HepG2 (cell line): ENCODE measurements at regions not wholly inside any gene's neighbourhood (a gene's known extent, or its start where the extent isn't known, plus 50 kb on each side); places are given as distances from the start of the nearest gene placed in this dataset.

Source experiments
- ATAC-seq: fragments of 200-7000 bp; cut with Tn5 transposase; 3 replicates; pipeline ENCODE4 v1.9.1; 2020; ENCODE audit warnings: mild to moderate bottlenecking, moderate library complexity
- BruUV-seq: library from RNA; stranded (reverse); fragments of 400-500 nt; replicated peaks from 2 replicates; lab custom pipeline; 2021; lab: Mats Ljungman, UMichigan
- CTCF ChIA-PET: fragments of 300-600 bp; formaldehyde crosslinking; extraction: SDS; loops from one replicate; lab custom pipeline; 2021; ENCODE audit warnings: low total read pairs, inconsistent platforms, low intra/inter-chr PET ratio; lab: Yijun Ruan, JAX
- POLR2A ChIA-PET: fragments of 350-600 bp; sonication (Branson Sonifier 250); formaldehyde crosslinking; loops from one replicate; lab custom pipeline; 2020; ENCODE audit warnings: antibody characterized with exemption, inconsistent platforms; lab: Yijun Ruan, JAX
- DNase-seq: peaks from one replicate; pipeline ENCODE4 v3.0.0-alpha.2; 2015; ENCODE audit warnings: low spot score
- FAIRE-seq: peaks from 3 replicates; lab custom pipeline; 2011; peaks lifted over from hg19 to GRCh38; lab: Jason Lieb, UNC
- H2AFZ ChIP-seq: one replicate; pipeline ENCODE4 v1.6.1; 2011; ENCODE audit warnings: low read length, inconsistent platforms
- H3K27ac ChIP-seq: fragments of 300-600 bp; 3 replicates; pipeline ENCODE4 v1.8.0; 2011; ENCODE audit warnings: mixed run types, mild to moderate bottlenecking, mixed read lengths, low read length, inconsistent platforms; ENCODE audit not compliant: insufficient read depth; ENCODE audit errors: extremely low read length
- H3K27me3 ChIP-seq, 2 experiments: fragments of 200-600 bp in 1 of 2; 2 replicates in 1 of 2; 3 replicates in 1 of 2; pipeline versions ENCODE4 v1.6.0 to v1.8.0; 2011; ENCODE audit warnings: low read length in 2 of 2, mild to moderate bottlenecking in 2 of 2, moderate library complexity in 2 of 2, inconsistent platforms in 1 of 2; ENCODE audit not compliant: insufficient read depth in 2 of 2, control insufficient read depth in 1 of 2
- H3K36me3 ChIP-seq, 2 experiments: fragments of 200-600 bp in 1 of 2; replicated peaks in 1 of 2; 2 replicates in 1 of 2; 3 replicates in 1 of 2; pipeline versions ENCODE4 v1.5.1 to v1.8.0; 2011; ENCODE audit warnings: low read length in 2 of 2, inconsistent platforms in 1 of 2; ENCODE audit not compliant: insufficient read depth in 2 of 2, control insufficient read depth in 1 of 2
- H3K4me1 ChIP-seq: 2 replicates; pipeline ENCODE4 v1.5.1; 2012; ENCODE audit warnings: low read length, inconsistent platforms; ENCODE audit not compliant: insufficient read depth
- H3K4me2 ChIP-seq: 2 replicates; pipeline ENCODE4 v1.6.0; 2011; ENCODE audit warnings: low read depth, low read length, inconsistent platforms
- H3K4me3 ChIP-seq, 3 experiments: fragments of 200-600 bp in 1 of 3; sonication (generic), shearing (Covaris generic) in 1 of 3; replicated peaks in 1 of 3; 2 replicates each; pipeline ENCODE4 v1.5.1; 2011 to 2016; ENCODE audit warnings: low read length in 3 of 3, inconsistent platforms in 2 of 3, low read depth in 2 of 3, mild to moderate bottlenecking in 2 of 3, control low read depth in 1 of 3, mixed read lengths in 1 of 3; ENCODE audit not compliant: insufficient read depth in 1 of 3
- H3K79me2 ChIP-seq: one replicate; pipeline ENCODE4 v1.6.1; 2011; ENCODE audit warnings: low read length, inconsistent platforms; ENCODE audit not compliant: insufficient read depth
- H3K9ac ChIP-seq: 2 replicates; pipeline ENCODE4 v1.6.0; 2011; ENCODE audit warnings: mild to moderate bottlenecking, low read depth, low read length, inconsistent platforms; ENCODE audit not compliant: insufficient read depth
- H3K9me3 ChIP-seq: 2 replicates; pipeline ENCODE4 v1.5.1; 2012; ENCODE audit warnings: mild to moderate bottlenecking, low read length
- H4K20me1 ChIP-seq: 2 replicates; pipeline ENCODE4 v1.6.0; 2011; ENCODE audit warnings: inconsistent platforms, mild to moderate bottlenecking, low read length, moderate library complexity; ENCODE audit not compliant: insufficient read depth
- AHDC1 ChIP-seq: sonication (generic); formaldehyde crosslinking; IDR thresholded peaks from 2 replicates; pipeline ENCODE4 v1.5.1; 2020; ENCODE audit warnings: mild to moderate bottlenecking, missing genetic modification reagents, borderline replicate concordance
- ATM ChIP-seq: fragments of 450-650 bp; IDR thresholded peaks from 2 replicates; pipeline ENCODE4 v1.7.1; 2017; ENCODE audit warnings: mild to moderate bottlenecking, borderline replicate concordance
- GATAD2A ChIP-seq: IDR thresholded peaks from 2 replicates; pipeline ENCODE4 v1.6.1; 2016
- HNRNPK ChIP-seq: fragments of 200-400 bp; formaldehyde crosslinking; IDR thresholded peaks from 2 replicates; pipeline ENCODE4 v1.6.1; 2018; ENCODE audit warnings: low read length, low read depth, moderate library complexity, mild to moderate bottlenecking; ENCODE audit not compliant: poor library complexity, severe bottlenecking
- NCOA5 ChIP-seq: sonication (generic); formaldehyde crosslinking; IDR thresholded peaks from 2 replicates; pipeline ENCODE4 v1.4.0; 2020; ENCODE audit warnings: missing genetic modification reagents
- NR3C1 ChIP-seq: sonication (generic); formaldehyde crosslinking; IDR thresholded peaks from 2 replicates; pipeline ENCODE4 v1.4.0; 2020; ENCODE audit warnings: missing genetic modification reagents
- SRY ChIP-seq: sonication (generic); formaldehyde crosslinking; IDR thresholded peaks from 2 replicates; pipeline ENCODE4 v1.8.0; 2022; ENCODE audit warnings: mild to moderate bottlenecking, missing genetic modification reagents
- ZBTB7B ChIP-seq: sonication (generic); formaldehyde crosslinking; IDR thresholded peaks from 2 replicates; pipeline ENCODE4 v1.4.0; 2020; ENCODE audit warnings: missing genetic modification reagents
- ZFP82 ChIP-seq: sonication (generic); formaldehyde crosslinking; IDR thresholded peaks from 2 replicates; pipeline ENCODE4 v1.5.1; 2020; ENCODE audit warnings: mild to moderate bottlenecking, missing genetic modification reagents, borderline replicate concordance
- ZNF280D ChIP-seq: sonication (generic); formaldehyde crosslinking; IDR thresholded peaks from 2 replicates; pipeline ENCODE4 v1.5.1; 2020; ENCODE audit warnings: mild to moderate bottlenecking, missing genetic modification reagents
- ZNF282 ChIP-seq: fragments of 450-650 bp; IDR thresholded peaks from 2 replicates; pipeline ENCODE4 v1.6.1; 2018; ENCODE audit not compliant: partially characterized antibody
- ZNF383 ChIP-seq: sonication (generic); formaldehyde crosslinking; IDR thresholded peaks from 2 replicates; pipeline ENCODE4 v1.4.0; 2020; ENCODE audit warnings: missing genetic modification reagents, mild to moderate bottlenecking, borderline replicate concordance
- ZNF546 ChIP-seq: sonication (generic); formaldehyde crosslinking; conservative IDR thresholded peaks from 2 replicates; pipeline ENCODE4 v1.8.1; 2023; ENCODE audit warnings: mild to moderate bottlenecking, missing genetic modification reagents
- WGBS: methylation state at CpG from one replicate; pipeline ENCODE4 v1.1.6; 2017; ENCODE audit warnings: low lambda C conversion rate; 5-methylcytosine and 5-hydroxymethylcytosine counted together
- in situ Hi-C: cut with HindIII; loops from 2 replicates; pipeline ENCODE4 v1.10.0; 2017; ENCODE audit warnings: low pct_unique_long_range_greater_than_20kb; ENCODE audit not compliant: extremely low pct_ligation_motif_present
- intact Hi-C: fragments of 100-400 bp; cut with micrococcal nuclease; formaldehyde crosslinking; loops from one replicate; pipeline ENCODE4 v1.10.0; 2022; ENCODE audit not compliant: unreplicated experiment
- TF ChIP-seq, protein P1 (sequence below): sonication (generic); formaldehyde crosslinking; conservative IDR thresholded peaks from 2 replicates; pipeline ENCODE4 v1.4.0; 2020; ENCODE audit warnings: missing genetic modification reagents

DNA sequence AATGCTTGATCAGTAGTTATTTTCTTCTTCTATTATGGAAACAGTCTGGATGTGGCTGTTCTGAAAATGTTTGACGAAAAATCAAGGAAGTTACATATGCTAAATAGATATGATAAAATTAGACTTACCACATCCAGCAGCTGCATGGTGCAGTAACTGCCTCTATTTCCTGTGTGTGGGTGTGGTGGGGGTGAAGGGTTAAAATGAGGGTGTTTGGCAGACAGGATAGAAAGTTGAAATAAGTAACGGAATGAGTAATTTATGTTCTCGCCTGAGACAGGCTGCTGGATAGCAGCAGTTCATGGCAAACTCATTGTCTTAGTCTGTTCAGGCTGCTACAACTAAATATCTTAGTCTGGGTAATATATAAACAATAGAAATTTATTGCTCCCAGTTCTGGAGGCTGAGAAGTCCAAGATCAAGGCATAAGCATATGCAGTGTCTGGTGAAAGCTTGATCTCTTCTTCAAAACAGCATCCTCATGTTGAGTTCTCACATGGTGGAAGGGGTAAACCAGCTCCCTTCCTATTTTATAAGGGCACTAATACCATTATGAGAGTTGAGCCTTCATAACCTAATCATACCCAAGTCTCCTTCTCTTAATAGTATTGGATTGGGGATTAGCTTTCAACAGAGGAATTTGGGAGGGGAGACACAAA, 1248.9 kb downstream of the SLITRK5 start:
- 3% methylated on average over 3 of the region's 3 CpGs for WGBS
- BruUV-seq = no TSS peak
- Histone ChIP-seq H4K20me1 (no peaks in the 10 kb centered on the region), H3K27ac (no peak overlapping the region), H3K36me3 (no peaks in the 10 kb centered on the region), H2AFZ (no peak overlapping the region), H3K4me2 (no peak overlapping the region), H3K4me1 (no peaks in the 10 kb centered on the region), H3K79me2 (no peaks in the 10 kb centered on the region), H3K27me3 (no peaks in the 10 kb centered on the region), H3K9ac (no peak overlapping the region), H3K9me3 (no peaks in the 10 kb centered on the region; the same call in 1 of the 2 replicates), H3K4me3 (no peak overlapping the region)
- ChIA-PET POLR2A (no interaction called here), CTCF (no interaction called here)
- in situ Hi-C loops (no loop called here), intact Hi-C loops (no loop called here)
- no peak for FAIRE-seq
- ATAC-seq = no peak
- DNase-seq = no peak
- TF ChIP-seq ZFP82 (CRISPR knock-in tag) (no peak), SRY (CRISPR knock-in tag) (no peak), HNRNPK (no peak), NCOA5 (CRISPR knock-in tag) (no peak), ZNF383 (CRISPR knock-in tag) (no peak), GATAD2A (CRISPR knock-in tag) (no peak), AHDC1 (no peak), ZNF546 (CRISPR knock-in tag) (no peak), ATM (no peak), NR3C1 (CRISPR knock-in tag) (no peak), ZNF280D (CRISPR knock-in tag) (no peak), ZBTB7B (no peak), ZNF282 (no peak)
- TF ChIP-seq, protein P1, sequence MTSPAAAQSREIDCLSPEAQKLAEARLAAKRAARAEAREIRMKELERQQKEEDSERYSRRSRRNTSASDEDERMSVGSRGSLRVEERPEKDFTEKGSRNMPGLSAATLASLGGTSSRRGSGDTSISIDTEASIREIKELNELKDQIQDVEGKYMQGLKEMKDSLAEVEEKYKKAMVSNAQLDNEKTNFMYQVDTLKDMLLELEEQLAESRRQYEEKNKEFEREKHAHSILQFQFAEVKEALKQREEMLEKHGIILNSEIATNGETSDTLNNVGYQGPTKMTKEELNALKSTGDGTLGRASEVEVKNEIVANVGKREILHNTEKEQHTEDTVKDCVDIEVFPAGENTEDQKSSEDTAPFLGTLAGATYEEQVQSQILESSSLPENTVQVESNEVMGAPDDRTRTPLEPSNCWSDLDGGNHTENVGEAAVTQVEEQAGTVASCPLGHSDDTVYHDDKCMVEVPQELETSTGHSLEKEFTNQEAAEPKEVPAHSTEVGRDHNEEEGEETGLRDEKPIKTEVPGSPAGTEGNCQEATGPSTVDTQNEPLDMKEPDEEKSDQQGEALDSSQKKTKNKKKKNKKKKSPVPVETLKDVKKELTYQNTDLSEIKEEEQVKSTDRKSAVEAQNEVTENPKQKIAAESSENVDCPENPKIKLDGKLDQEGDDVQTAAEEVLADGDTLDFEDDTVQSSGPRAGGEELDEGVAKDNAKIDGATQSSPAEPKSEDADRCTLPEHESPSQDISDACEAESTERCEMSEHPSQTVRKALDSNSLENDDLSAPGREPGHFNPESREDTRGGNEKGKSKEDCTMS (CRISPR knock-in tag) = no peak
